ENCODE measurements at regions not wholly inside any gene's neighbourhood (a gene's known extent, or its start where the extent isn't known, plus 50 kb on each side); places are given as distances from the start of the nearest gene placed in this dataset.
"Not testable (repeated sequence)": the region's sequence is repeated elsewhere in the genome, so short reads cannot be mapped to it uniquely, and the experiment has no call there.

- TF ChIP-seq, protein P1, sequence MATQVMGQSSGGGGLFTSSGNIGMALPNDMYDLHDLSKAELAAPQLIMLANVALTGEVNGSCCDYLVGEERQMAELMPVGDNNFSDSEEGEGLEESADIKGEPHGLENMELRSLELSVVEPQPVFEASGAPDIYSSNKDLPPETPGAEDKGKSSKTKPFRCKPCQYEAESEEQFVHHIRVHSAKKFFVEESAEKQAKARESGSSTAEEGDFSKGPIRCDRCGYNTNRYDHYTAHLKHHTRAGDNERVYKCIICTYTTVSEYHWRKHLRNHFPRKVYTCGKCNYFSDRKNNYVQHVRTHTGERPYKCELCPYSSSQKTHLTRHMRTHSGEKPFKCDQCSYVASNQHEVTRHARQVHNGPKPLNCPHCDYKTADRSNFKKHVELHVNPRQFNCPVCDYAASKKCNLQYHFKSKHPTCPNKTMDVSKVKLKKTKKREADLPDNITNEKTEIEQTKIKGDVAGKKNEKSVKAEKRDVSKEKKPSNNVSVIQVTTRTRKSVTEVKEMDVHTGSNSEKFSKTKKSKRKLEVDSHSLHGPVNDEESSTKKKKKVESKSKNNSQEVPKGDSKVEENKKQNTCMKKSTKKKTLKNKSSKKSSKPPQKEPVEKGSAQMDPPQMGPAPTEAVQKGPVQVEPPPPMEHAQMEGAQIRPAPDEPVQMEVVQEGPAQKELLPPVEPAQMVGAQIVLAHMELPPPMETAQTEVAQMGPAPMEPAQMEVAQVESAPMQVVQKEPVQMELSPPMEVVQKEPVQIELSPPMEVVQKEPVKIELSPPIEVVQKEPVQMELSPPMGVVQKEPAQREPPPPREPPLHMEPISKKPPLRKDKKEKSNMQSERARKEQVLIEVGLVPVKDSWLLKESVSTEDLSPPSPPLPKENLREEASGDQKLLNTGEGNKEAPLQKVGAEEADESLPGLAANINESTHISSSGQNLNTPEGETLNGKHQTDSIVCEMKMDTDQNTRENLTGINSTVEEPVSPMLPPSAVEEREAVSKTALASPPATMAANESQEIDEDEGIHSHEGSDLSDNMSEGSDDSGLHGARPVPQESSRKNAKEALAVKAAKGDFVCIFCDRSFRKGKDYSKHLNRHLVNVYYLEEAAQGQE (IDR thresholded peaks at IDR 0.05; ENCODE audit: borderline replicate concordance), result no peak
- no peak for TF ChIP-seq MXI1 (conservative IDR thresholded peaks at IDR 0.05; ENCODE audit: poor library complexity, severe bottlenecking)
Observed at GRCh38 chr1:200288226-200288625, 121.6 kb downstream of the ZNF281 start (continued).

DNA sequence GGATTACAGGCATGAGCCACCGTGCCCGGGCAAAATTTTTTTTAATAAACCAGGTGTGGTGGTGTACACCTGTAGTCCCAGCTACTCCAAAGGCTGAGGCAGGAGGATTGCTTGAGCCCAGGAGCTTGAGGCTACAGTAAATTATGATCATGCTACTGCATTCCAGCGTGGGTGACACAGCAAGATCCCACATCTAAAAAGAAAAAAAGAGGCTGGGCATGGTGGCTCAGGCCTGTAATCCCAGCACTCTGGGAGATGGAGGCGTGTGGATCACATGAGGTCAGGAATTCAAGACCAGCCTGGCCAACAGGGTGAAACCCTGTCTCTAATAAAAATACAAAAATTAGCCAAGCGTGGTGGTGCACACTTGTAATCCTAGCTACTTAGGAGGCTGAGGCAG, 125.6 kb downstream of the ZNF281 start:
- H3K4me3 ChIP-seq (ENCODE audit: low read length); H3K36me3 ChIP-seq (ENCODE audit: insufficient read depth, low read length); H3F3A ChIP-seq (ENCODE audit: insufficient read depth, low read length, poor library complexity, severe bottlenecking); H3K4me2 ChIP-seq (ENCODE audit: low read length); H3K27ac ChIP-seq (ENCODE audit: low read length); H4K20me1 ChIP-seq (ENCODE audit: insufficient read depth); H3K9ac ChIP-seq (ENCODE audit: low read length); H3K79me2 ChIP-seq (replicated peaks; ENCODE audit: insufficient read depth, low read length); H3K9me3 ChIP-seq (ENCODE audit: low read length); H2AFZ ChIP-seq (ENCODE audit: low read depth, low read length); H3K9me2 ChIP-seq (ENCODE audit: insufficient read depth, low read length); H3K27me3 ChIP-seq (ENCODE audit: insufficient read depth, low read depth, low read length): not testable (repeated sequence)

DNA sequence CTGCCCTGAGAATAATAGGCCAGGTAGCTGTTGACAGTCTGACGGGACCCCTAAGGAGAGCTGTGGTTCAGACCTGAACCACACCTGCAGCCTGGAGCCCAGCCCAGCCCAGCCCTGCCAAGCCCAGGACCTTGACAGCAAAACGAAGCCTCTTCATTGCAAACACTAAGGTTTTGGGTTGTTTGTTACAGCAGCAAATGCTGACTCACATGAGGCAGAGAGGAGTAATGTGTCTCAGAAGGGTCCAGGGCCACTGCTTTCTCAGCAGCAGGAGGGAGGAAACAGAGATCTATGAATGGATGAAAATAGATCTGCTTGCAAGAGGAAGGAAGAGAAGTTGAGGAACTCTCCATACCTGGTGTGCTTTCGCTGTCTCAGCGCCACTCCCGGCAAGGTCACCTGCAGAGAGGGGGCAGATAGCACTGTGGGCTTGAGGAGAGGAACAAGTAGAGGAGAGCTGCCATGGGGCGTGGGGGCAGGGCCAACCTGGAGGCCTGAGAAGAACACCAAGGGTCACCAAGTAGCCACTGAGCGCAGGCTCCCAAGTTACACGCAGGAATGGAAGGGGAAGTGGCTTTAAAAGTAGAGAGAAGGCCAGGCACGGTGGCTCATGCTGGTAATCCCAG, 127.2 kb downstream of the ZNF281 start:
- no peaks in the 10 kb centered on the region for H3K9me2 ChIP-seq (ENCODE audit: insufficient read depth, low read length)
- H3K79me2 ChIP-seq (replicated peaks; ENCODE audit: insufficient read depth, low read length), result no peaks in the 10 kb centered on the region
- no peak overlapping the region for H3K4me3 ChIP-seq (ENCODE audit: low read length)
- no peaks in the 10 kb centered on the region for H3K36me3 ChIP-seq (ENCODE audit: insufficient read depth, low read length)
- H3K27ac ChIP-seq (ENCODE audit: low read length), result no peak overlapping the region
- no peak overlapping the region for H2AFZ ChIP-seq (ENCODE audit: low read depth, low read length)
- H3F3A ChIP-seq (ENCODE audit: insufficient read depth, low read length, poor library complexity, severe bottlenecking), result no peaks in the 10 kb centered on the region
- H3K9ac ChIP-seq (ENCODE audit: low read length), result no peak overlapping the region
- H3K27me3 ChIP-seq (ENCODE audit: insufficient read depth, low read depth, low read length), result no peaks in the 10 kb centered on the region
- no peak for TF ChIP-seq MXI1 (conservative IDR thresholded peaks at IDR 0.05; ENCODE audit: poor library complexity, severe bottlenecking)
- TF ChIP-seq, protein P1 (IDR thresholded peaks at IDR 0.05; ENCODE audit: borderline replicate concordance), result no peak
- TF ChIP-seq EZH2 (IDR thresholded peaks at IDR 0.05; ENCODE audit: borderline replicate concordance, insufficient read depth, low read length, poor library complexity, severe bottlenecking), result no peak
- TF ChIP-seq TAF1 (IDR thresholded peaks at IDR 0.05; ENCODE audit: low read depth), result no peak
- no peak for TF ChIP-seq EP300 (conservative IDR thresholded peaks at IDR 0.05; ENCODE audit: poor library complexity, severe bottlenecking)
- no peak for TF ChIP-seq POLR2AphosphoS5 (IDR thresholded peaks at IDR 0.05)
- no peak for TF ChIP-seq CTCF (IDR thresholded peaks at IDR 0.05; ENCODE audit: poor library complexity, severe bottlenecking)
- TF ChIP-seq RAD21 (conservative IDR thresholded peaks at IDR 0.05), result no peak
- H3K4me2 ChIP-seq (ENCODE audit: low read length), result no peak overlapping the region
- H4K20me1 ChIP-seq (ENCODE audit: insufficient read depth), result no peaks in the 10 kb centered on the region
- H3K9me3 ChIP-seq (ENCODE audit: low read length), result no peaks in the 10 kb centered on the region

All from neural cell (in vitro differentiated cells).